Neuronal stem cell (in vitro differentiated cells): ENCODE measurements at regions not wholly inside any gene's neighbourhood (a gene's known extent, or its start where the extent isn't known, plus 50 kb on each side); places are given as distances from the start of the nearest gene placed in this dataset.

Experiments
- DNase-seq: peaks from one replicate; pipeline ENCODE4 v3.0.0-alpha.2; 2013; ENCODE audit warnings: low spot score
- H2AFZ ChIP-seq: one replicate; pipeline ENCODE4 v1.6.1; 2013; ENCODE audit warnings: mild to moderate bottlenecking, low read length, inconsistent platforms
- H2AK5ac ChIP-seq: 2 replicates; pipeline ENCODE4 v1.6.1; 2013; ENCODE audit warnings: low read depth, mild to moderate bottlenecking, inconsistent platforms, low read length, moderate library complexity, mixed read lengths
- H2BK120ac ChIP-seq: 2 replicates; pipeline ENCODE4 v1.6.1; 2013; ENCODE audit warnings: low read depth, mild to moderate bottlenecking, inconsistent platforms, low read length, moderate library complexity, mixed read lengths
- H2BK12ac ChIP-seq: one replicate; pipeline ENCODE4 v1.6.1; 2013; ENCODE audit warnings: low read length, inconsistent platforms
- H2BK15ac ChIP-seq: 2 replicates; pipeline ENCODE4 v1.6.1; 2013; ENCODE audit warnings: mild to moderate bottlenecking, low read length, inconsistent platforms, mixed read lengths
- H2BK5ac ChIP-seq: one replicate; pipeline ENCODE4 v1.6.1; 2013; ENCODE audit warnings: inconsistent platforms, mild to moderate bottlenecking, low read length, moderate library complexity
- H3K14ac ChIP-seq: one replicate; pipeline ENCODE4 v1.6.1; 2013; ENCODE audit warnings: low read length, inconsistent platforms
- H3K18ac ChIP-seq: 2 replicates; pipeline ENCODE4 v1.6.1; 2013; ENCODE audit warnings: low read length, inconsistent platforms
- H3K23ac ChIP-seq: 2 replicates; pipeline ENCODE4 v1.6.1; 2013; ENCODE audit warnings: low read depth, mild to moderate bottlenecking, mixed read lengths, low read length, inconsistent platforms; ENCODE audit not compliant: poor library complexity
- H3K27ac ChIP-seq: replicated peaks from 3 replicates; pipeline ENCODE4 v1.5.1; 2013; ENCODE audit warnings: low read length, inconsistent platforms
- H3K27me3 ChIP-seq, 3 experiments: 2 replicates each; pipeline ENCODE4 v1.6.1; 2013; ENCODE audit warnings: low read length in 3 of 3, mild to moderate bottlenecking in 2 of 3, inconsistent platforms in 1 of 3, low read depth in 1 of 3, mixed read lengths in 1 of 3, moderate library complexity in 1 of 3; ENCODE audit not compliant: control insufficient read depth in 3 of 3, insufficient read depth in 3 of 3
- H3K36me3 ChIP-seq, 2 donors: replicated peaks in 1 of 2; 2 replicates each; pipeline ENCODE4 v1.6.1; 2013; ENCODE audit warnings: low read length in 2 of 2; ENCODE audit not compliant: control insufficient read depth in 2 of 2, insufficient read depth in 2 of 2
- H3K4ac ChIP-seq: 2 replicates; pipeline ENCODE4 v1.6.1; 2013; ENCODE audit warnings: inconsistent platforms, mild to moderate bottlenecking, low read length, moderate library complexity
- H3K4me1 ChIP-seq, 2 donors: 1 replicate in 1 of 2; 2 replicates in 1 of 2; pipeline ENCODE4 v1.6.1; 2013; ENCODE audit warnings: low read length in 2 of 2, low read depth in 1 of 2; ENCODE audit not compliant: control insufficient read depth in 2 of 2, insufficient read depth in 1 of 2
- H3K4me2 ChIP-seq: one replicate; pipeline ENCODE4 v1.6.1; 2013; ENCODE audit warnings: mild to moderate bottlenecking, low read length, inconsistent platforms; ENCODE audit not compliant: insufficient read depth, poor library complexity, severe bottlenecking
- H3K4me3 ChIP-seq, 2 donors: 2 replicates each; pipeline ENCODE4 v1.5.1; 2013; ENCODE audit warnings: low read length in 2 of 2, mild to moderate bottlenecking in 2 of 2, inconsistent platforms in 1 of 2, moderate library complexity in 1 of 2
- H3K79me1 ChIP-seq: one replicate; pipeline ENCODE4 v1.6.1; 2013; ENCODE audit warnings: low read depth, mild to moderate bottlenecking, inconsistent platforms, low read length, moderate library complexity
- H3K9ac ChIP-seq: one replicate; pipeline ENCODE4 v1.6.1; 2013; ENCODE audit warnings: mild to moderate bottlenecking, low read depth, low read length, inconsistent platforms; ENCODE audit not compliant: poor library complexity
- H3K9me3 ChIP-seq, 2 donors: replicated peaks in 1 of 2; 2 replicates each; pipeline versions ENCODE3 to v1.6.1; 2013; ENCODE audit warnings: low read length in 2 of 2, mild to moderate bottlenecking in 2 of 2, inconsistent platforms in 1 of 2, low read depth in 1 of 2, mixed read lengths in 1 of 2, moderate library complexity in 1 of 2; ENCODE audit not compliant: control insufficient read depth in 2 of 2, insufficient read depth in 1 of 2
- H4K8ac ChIP-seq: one replicate; pipeline ENCODE4 v1.6.1; 2013; ENCODE audit warnings: low read depth, mild to moderate bottlenecking, inconsistent platforms, low read length, moderate library complexity
- H4K91ac ChIP-seq: one replicate; pipeline ENCODE4 v1.6.1; 2013; ENCODE audit warnings: low read length, low read depth, mild to moderate bottlenecking, inconsistent platforms; ENCODE audit not compliant: poor library complexity
- WGBS, 2 donors: extraction: QIAGEN DNeasy Blood & Tissue Kit; methylation state at CpG; one replicate each; pipeline ENCODE4 v1.1.7; 2013; ENCODE audit warnings: missing lambda C conversion rate in 2 of 2, mixed read lengths in 1 of 2; ENCODE audit not compliant: insufficient read length in 2 of 2, insufficient replicate concordance in 1 of 2; ENCODE audit errors: extremely low coverage in 2 of 2; 5-methylcytosine and 5-hydroxymethylcytosine counted together

- H4K91ac ChIP-seq = no peak overlapping the region
- H3K9me3 ChIP-seq = peaks cover 0 to 4% of the 10 kb centered on the region in 2 donors
- no peak overlapping the region for H2BK12ac ChIP-seq
- H3K36me3 ChIP-seq = no peaks in the 10 kb centered on the region
- peaks cover 0 to 7% of the 10 kb centered on the region in 2 donors for H3K4me1 ChIP-seq
- H3K4me2 ChIP-seq = no peak overlapping the region
- DNase-seq = no peak
- no peaks in the 10 kb centered on the region for H3K79me1 ChIP-seq
- peaks cover 0 to 39% (median 0%) of the 10 kb centered on the region in 3 experiments for H3K27me3 ChIP-seq
- no peak overlapping the region for H2BK120ac ChIP-seq
- no CpG with 5 or more reads among the region's 6 CpGs for WGBS, 2 donors
- H3K14ac ChIP-seq = no peak overlapping the region
- H3K4me3 ChIP-seq = no peak overlapping the region
- H2AFZ ChIP-seq = no peak overlapping the region
- no peak overlapping the region for H3K9ac ChIP-seq
- H3K23ac ChIP-seq = no peak overlapping the region
- H3K18ac ChIP-seq = peak overlapping the region; percentile 58
- no peak overlapping the region for H3K27ac ChIP-seq
- H2BK15ac ChIP-seq = peak overlapping the region; percentile 63
- peak overlapping the region; percentile 51 for H2AK5ac ChIP-seq
- no peak overlapping the region for H3K4ac ChIP-seq
- no peak overlapping the region for H4K8ac ChIP-seq
- H2BK5ac ChIP-seq = no peak overlapping the region
Observed at GRCh38 chr14:104395276-104395675, 184.3 kb upstream of the C14orf180 start.

- H4K91ac ChIP-seq = no peak overlapping the region
- H4K8ac ChIP-seq = peak overlapping the region; percentile 53
- no peak overlapping the region for H2BK5ac ChIP-seq
- peak overlapping the region; percentile 49 for H3K23ac ChIP-seq
- peaks cover 0 to 7% of the 10 kb centered on the region in 2 donors for H3K4me1 ChIP-seq
- no peak for DNase-seq
- peaks cover 0 to 32% (median 0%) of the 10 kb centered on the region in 3 experiments for H3K27me3 ChIP-seq
- no CpG with 5 or more reads among the region's 30 CpGs for WGBS, 2 donors
- peak overlapping the region; percentile 73 for H2AK5ac ChIP-seq
- no peak overlapping the region for H3K4me3 ChIP-seq
- H3K14ac ChIP-seq = no peak overlapping the region
- no peak overlapping the region for H3K4ac ChIP-seq
- H2BK12ac ChIP-seq = no peak overlapping the region
- H3K9ac ChIP-seq = no peak overlapping the region
- no peaks in the 10 kb centered on the region for H3K36me3 ChIP-seq
- no peak overlapping the region for H2BK120ac ChIP-seq
- H3K18ac ChIP-seq = peak overlapping the region; percentile 84
- no peak overlapping the region for H2AFZ ChIP-seq
- peaks cover 0 to 4% of the 10 kb centered on the region in 2 donors for H3K9me3 ChIP-seq
- no peak overlapping the region for H3K4me2 ChIP-seq
- H3K79me1 ChIP-seq = no peaks in the 10 kb centered on the region
- H2BK15ac ChIP-seq = peak overlapping the region; percentile 49
- no peak overlapping the region for H3K27ac ChIP-seq
Observed at GRCh38 chr14:104395941-104396681, 183.5 kb upstream of the C14orf180 start.

GRCh38 chr14:104396682-104397470 is 182.7 kb upstream of the C14orf180 start:
- no peak overlapping the region for H3K14ac ChIP-seq
- no peak overlapping the region for H3K4me3 ChIP-seq
- H2AFZ ChIP-seq = no peak overlapping the region
- no peak overlapping the region for H2BK15ac ChIP-seq
- no peak overlapping the region for H3K23ac ChIP-seq
- H3K9me3 ChIP-seq = peaks cover 0 to 4% of the 10 kb centered on the region in 2 donors
- peaks cover 0 to 25% (median 0%) of the 10 kb centered on the region in 3 experiments for H3K27me3 ChIP-seq
- H3K4ac ChIP-seq = no peak overlapping the region
- no peak overlapping the region for H2BK120ac ChIP-seq
- no peaks in the 10 kb centered on the region for H3K36me3 ChIP-seq
- no peak overlapping the region for H2BK5ac ChIP-seq
- no peak overlapping the region for H4K8ac ChIP-seq
- WGBS, 2 donors = no CpG with 5 or more reads among the region's 17 CpGs
- H3K79me1 ChIP-seq = no peaks in the 10 kb centered on the region
- no peak overlapping the region for H3K4me2 ChIP-seq
- H3K27ac ChIP-seq = no peak overlapping the region
- DNase-seq = no peak
- H3K18ac ChIP-seq = no peak overlapping the region
- H2BK12ac ChIP-seq = no peak overlapping the region
- H3K4me1 ChIP-seq = peaks cover 0 to 7% of the 10 kb centered on the region in 2 donors
- H2AK5ac ChIP-seq = peak overlapping the region; percentile 73
- H4K91ac ChIP-seq = no peak overlapping the region
- H3K9ac ChIP-seq = no peak overlapping the region

GRCh38 chr14:104397956-104398355 is 181.6 kb upstream of the C14orf180 start:
- Histone ChIP-seq H4K8ac (no peak overlapping the region), H3K36me3 (no peaks in the 10 kb centered on the region), H3K4me2 (no peak overlapping the region), H3K27ac (no peak overlapping the region), H2AFZ (no peak overlapping the region), H3K18ac (no peak overlapping the region), H3K9ac (no peak overlapping the region), H3K27me3 (peaks cover 0 to 20% (median 0%) of the 10 kb centered on the region in 3 experiments), H3K4me1 (peaks cover 0 to 7% of the 10 kb centered on the region in 2 donors), H3K79me1 (no peaks in the 10 kb centered on the region), H3K23ac (no peak overlapping the region), H2BK120ac (no peak overlapping the region), H3K9me3 (peaks cover 0 to 4% of the 10 kb centered on the region in 2 donors), H4K91ac (no peak overlapping the region), H2AK5ac (no peak overlapping the region), H2BK12ac (no peak overlapping the region), H2BK15ac (no peak overlapping the region), H3K4me3 (no peak overlapping the region), H2BK5ac (no peak overlapping the region), H3K14ac (no peak overlapping the region), H3K4ac (no peak overlapping the region)
- no peak for DNase-seq
- WGBS, 2 donors = no CpG with 5 or more reads among the region's 2 CpGs
